ENCODE measurements at regions not wholly inside any gene's neighbourhood (a gene's known extent, or its start where the extent isn't known, plus 50 kb on each side); places are given as distances from the start of the nearest gene placed in this dataset.

DNA sequence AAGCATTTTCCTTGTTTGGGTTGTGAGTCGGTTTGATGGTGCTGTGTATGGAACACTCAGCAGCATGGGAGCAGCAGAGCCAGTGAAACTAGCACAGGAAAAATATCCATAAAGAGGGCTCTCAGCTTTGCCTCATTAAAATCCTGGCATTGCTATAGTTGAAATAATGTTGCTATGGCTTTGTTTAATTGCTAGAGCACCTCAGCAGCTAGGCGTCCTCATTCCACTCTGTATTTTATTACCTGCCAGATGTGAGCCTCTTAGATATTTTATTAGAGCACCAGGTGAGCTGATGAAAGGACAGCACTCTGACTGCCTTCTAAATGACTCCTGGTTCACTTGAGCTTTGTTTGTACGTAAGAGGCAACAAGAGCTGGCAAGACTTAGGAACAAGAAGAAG is 232.4 kb downstream of the MTX2 start:
- TF ChIP-seq, protein P1, sequence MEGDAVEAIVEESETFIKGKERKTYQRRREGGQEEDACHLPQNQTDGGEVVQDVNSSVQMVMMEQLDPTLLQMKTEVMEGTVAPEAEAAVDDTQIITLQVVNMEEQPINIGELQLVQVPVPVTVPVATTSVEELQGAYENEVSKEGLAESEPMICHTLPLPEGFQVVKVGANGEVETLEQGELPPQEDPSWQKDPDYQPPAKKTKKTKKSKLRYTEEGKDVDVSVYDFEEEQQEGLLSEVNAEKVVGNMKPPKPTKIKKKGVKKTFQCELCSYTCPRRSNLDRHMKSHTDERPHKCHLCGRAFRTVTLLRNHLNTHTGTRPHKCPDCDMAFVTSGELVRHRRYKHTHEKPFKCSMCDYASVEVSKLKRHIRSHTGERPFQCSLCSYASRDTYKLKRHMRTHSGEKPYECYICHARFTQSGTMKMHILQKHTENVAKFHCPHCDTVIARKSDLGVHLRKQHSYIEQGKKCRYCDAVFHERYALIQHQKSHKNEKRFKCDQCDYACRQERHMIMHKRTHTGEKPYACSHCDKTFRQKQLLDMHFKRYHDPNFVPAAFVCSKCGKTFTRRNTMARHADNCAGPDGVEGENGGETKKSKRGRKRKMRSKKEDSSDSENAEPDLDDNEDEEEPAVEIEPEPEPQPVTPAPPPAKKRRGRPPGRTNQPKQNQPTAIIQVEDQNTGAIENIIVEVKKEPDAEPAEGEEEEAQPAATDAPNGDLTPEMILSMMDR (IDR thresholded peaks at IDR 0.05; ENCODE audit: poor library complexity, severe bottlenecking), result no peak
- no peak overlapping the region for H3K4me3 ChIP-seq (ENCODE audit: severe bottlenecking)
- no peak for DNase-seq (ENCODE audit: low spot score)

DNA sequence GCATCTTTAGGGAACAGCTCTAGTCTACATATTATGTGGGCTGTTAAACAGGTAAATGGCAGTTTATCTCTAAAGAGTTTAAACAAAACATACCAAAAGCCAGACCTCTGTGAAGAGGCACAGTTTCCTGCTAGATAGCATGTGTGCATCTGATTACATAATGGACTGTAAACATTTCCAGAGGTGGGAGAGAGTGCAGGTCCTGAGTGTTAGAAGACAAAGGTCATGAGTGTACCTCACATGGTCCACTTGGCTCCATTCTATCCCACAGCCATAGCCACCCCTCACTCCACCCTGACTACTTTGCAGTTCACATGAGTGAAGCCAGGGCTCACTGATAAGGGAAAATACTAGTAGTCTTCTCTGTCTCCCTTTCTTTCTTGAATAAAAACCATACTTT is 233.4 kb downstream of the MTX2 start:
- TF ChIP-seq, protein P1 (IDR thresholded peaks at IDR 0.05; ENCODE audit: poor library complexity, severe bottlenecking), result no peak
- Histone ChIP-seq H3K27me3 (ENCODE audit: insufficient read depth, poor library complexity, severe bottlenecking) (no peaks in the 10 kb centered on the region), H3K4me1 (ENCODE audit: insufficient read depth, poor library complexity, severe bottlenecking) (no peaks in the 10 kb centered on the region), H3K4me3 (ENCODE audit: severe bottlenecking) (no peak overlapping the region), H3K27ac (ENCODE audit: poor library complexity, severe bottlenecking) (no peak overlapping the region), H3K9me3 (ENCODE audit: severe bottlenecking) (no peaks in the 10 kb centered on the region), H3K36me3 (ENCODE audit: low read depth) (no peaks in the 10 kb centered on the region)
- no peak for DNase-seq (ENCODE audit: low spot score)
- ATAC-seq (ENCODE audit: low read depth), result no peak

More for the DNA sequence above, 232.4 kb downstream of the MTX2 start:
- H3K27ac ChIP-seq (ENCODE audit: poor library complexity, severe bottlenecking), result no peak overlapping the region
- ATAC-seq (ENCODE audit: low read depth), result no peak
- H3K36me3 ChIP-seq (ENCODE audit: low read depth), result no peaks in the 10 kb centered on the region
- H3K4me1 ChIP-seq (ENCODE audit: insufficient read depth, poor library complexity, severe bottlenecking), result no peaks in the 10 kb centered on the region
- no peaks in the 10 kb centered on the region for H3K27me3 ChIP-seq (ENCODE audit: insufficient read depth, poor library complexity, severe bottlenecking)
- no peaks in the 10 kb centered on the region for H3K9me3 ChIP-seq (ENCODE audit: severe bottlenecking)

DNA sequence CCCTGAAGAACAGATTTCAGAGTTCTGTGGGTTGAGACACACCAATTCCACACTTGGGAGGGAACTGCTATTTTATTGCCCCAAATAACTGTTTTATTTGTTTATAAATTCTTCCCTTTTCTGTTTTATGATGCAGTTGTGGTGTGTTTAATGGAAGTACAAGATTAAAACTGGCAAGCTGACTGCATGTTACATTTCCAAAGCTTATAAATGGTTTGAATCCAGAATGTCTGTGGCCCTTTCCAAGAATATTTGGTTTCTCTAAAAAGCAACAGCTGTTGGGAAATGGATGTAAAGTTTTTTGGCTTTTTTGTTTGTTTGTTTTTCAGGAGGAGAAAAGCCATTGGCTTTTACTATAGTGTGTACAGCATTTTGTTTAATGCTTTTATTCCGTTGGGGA is 234.5 kb downstream of the MTX2 start:
- no peak overlapping the region for H3K27ac ChIP-seq (ENCODE audit: poor library complexity, severe bottlenecking)
- H3K4me1 ChIP-seq (ENCODE audit: insufficient read depth, poor library complexity, severe bottlenecking), result no peaks in the 10 kb centered on the region
- no peak for DNase-seq (ENCODE audit: low spot score)
- TF ChIP-seq, protein P1 (IDR thresholded peaks at IDR 0.05; ENCODE audit: poor library complexity, severe bottlenecking), result no peak
- H3K36me3 ChIP-seq (ENCODE audit: low read depth), result no peaks in the 10 kb centered on the region
- H3K9me3 ChIP-seq (ENCODE audit: severe bottlenecking), result no peaks in the 10 kb centered on the region
- no peaks in the 10 kb centered on the region for H3K27me3 ChIP-seq (ENCODE audit: insufficient read depth, poor library complexity, severe bottlenecking)
- ATAC-seq (ENCODE audit: low read depth), result no peak
- no peak overlapping the region for H3K4me3 ChIP-seq (ENCODE audit: severe bottlenecking)

DNA sequence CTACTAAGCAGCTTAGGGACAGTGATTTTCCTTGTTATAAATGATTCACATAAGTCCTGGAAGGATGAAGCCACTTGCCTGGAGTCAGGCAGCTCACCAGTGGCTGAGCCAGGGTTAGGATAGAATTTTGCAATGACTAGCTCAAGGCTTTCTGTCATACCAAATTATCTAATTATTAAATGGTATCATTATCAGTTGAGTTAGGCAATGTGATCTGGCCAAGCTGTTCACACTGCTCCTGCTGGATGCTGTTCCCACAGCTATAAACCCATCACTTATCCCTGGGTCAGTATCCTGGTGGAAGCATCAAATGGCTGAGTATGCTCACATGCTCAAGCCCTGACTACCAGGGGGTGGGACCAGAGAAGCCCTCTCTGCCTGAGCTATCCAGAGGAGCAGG is 235.2 kb downstream of the MTX2 start:
- Histone ChIP-seq H3K27me3 (ENCODE audit: insufficient read depth, poor library complexity, severe bottlenecking) (no peaks in the 10 kb centered on the region), H3K36me3 (ENCODE audit: low read depth) (no peaks in the 10 kb centered on the region), H3K27ac (ENCODE audit: poor library complexity, severe bottlenecking) (no peak overlapping the region), H3K9me3 (ENCODE audit: severe bottlenecking) (no peaks in the 10 kb centered on the region), H3K4me3 (ENCODE audit: severe bottlenecking) (no peak overlapping the region), H3K4me1 (ENCODE audit: insufficient read depth, poor library complexity, severe bottlenecking) (no peaks in the 10 kb centered on the region)
- DNase-seq (ENCODE audit: low spot score), result no peak
- TF ChIP-seq, protein P1 (IDR thresholded peaks at IDR 0.05; ENCODE audit: poor library complexity, severe bottlenecking), result no peak
- ATAC-seq (ENCODE audit: low read depth), result no peak

DNA sequence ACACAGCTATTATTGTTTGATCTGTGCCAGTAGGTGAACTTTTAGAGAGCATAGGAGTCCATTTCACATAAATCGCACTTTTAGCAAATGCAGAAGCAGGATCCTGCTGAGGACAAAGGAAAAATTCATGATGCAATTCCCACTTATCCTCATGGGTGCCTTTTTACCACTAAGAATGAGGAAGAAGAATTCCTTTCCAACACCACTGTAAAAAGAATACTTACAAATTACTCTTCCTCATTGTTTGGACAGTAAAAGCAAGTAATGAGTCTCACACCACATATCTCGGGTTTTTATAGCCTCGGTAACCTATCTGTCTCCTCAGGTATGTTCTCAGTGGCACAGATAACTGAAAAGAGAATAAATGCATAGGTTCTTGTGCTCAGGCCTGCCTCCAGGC is 238.5 kb downstream of the MTX2 start:
- Histone ChIP-seq H3K36me3 (ENCODE audit: low read depth) (no peaks in the 10 kb centered on the region), H3K4me1 (ENCODE audit: insufficient read depth, poor library complexity, severe bottlenecking) (no peaks in the 10 kb centered on the region), H3K4me3 (ENCODE audit: severe bottlenecking) (no peak overlapping the region), H3K27ac (ENCODE audit: poor library complexity, severe bottlenecking) (no peak overlapping the region), H3K27me3 (ENCODE audit: insufficient read depth, poor library complexity, severe bottlenecking) (no peaks in the 10 kb centered on the region), H3K9me3 (ENCODE audit: severe bottlenecking) (no peaks in the 10 kb centered on the region)
- no peak for DNase-seq (ENCODE audit: low spot score)
- TF ChIP-seq, protein P1 (IDR thresholded peaks at IDR 0.05; ENCODE audit: poor library complexity, severe bottlenecking), result no peak
- no peak for ATAC-seq (ENCODE audit: low read depth)

Measured in RWPE2 (cell line).